DOHH2 (cell line): ENCODE measurements at regions not wholly inside any gene's neighbourhood (a gene's known extent, or its start where the extent isn't known, plus 50 kb on each side); places are given as distances from the start of the nearest gene placed in this dataset.

Source experiments
- H3F3A ChIP-seq: fragments of 200-600 bp; sonication (generic), shearing (Covaris generic); 2 replicates; pipeline ENCODE4 v1.6.0; 2016; ENCODE audit warnings: antibody characterized with exemption, mild to moderate bottlenecking; ENCODE audit not compliant: control insufficient read depth, insufficient read depth
- H3K27ac ChIP-seq: fragments of 200-600 bp; sonication (generic); 2 replicates; pipeline ENCODE4 v1.5.1; 2014; ENCODE audit warnings: low read depth, mild to moderate bottlenecking, low read length, moderate library complexity
- H3K27me3 ChIP-seq: fragments of 200-600 bp; sonication (generic); 2 replicates; pipeline ENCODE4 v1.6.1; 2014; ENCODE audit warnings: mild to moderate bottlenecking, low read length, mixed read lengths; ENCODE audit not compliant: control insufficient read depth
- H3K36me3 ChIP-seq: fragments of 200-600 bp; sonication (generic); 2 replicates; pipeline ENCODE4 v1.6.1; 2014; ENCODE audit warnings: mild to moderate bottlenecking, low read length, moderate library complexity, mixed read lengths; ENCODE audit not compliant: control insufficient read depth
- H3K4me1 ChIP-seq: fragments of 200-600 bp; sonication (generic); 2 replicates; pipeline ENCODE4 v1.6.1; 2014; ENCODE audit warnings: mild to moderate bottlenecking, low read length, mixed read lengths; ENCODE audit not compliant: control insufficient read depth
- H3K4me2 ChIP-seq: fragments of 200-600 bp; sonication (generic); 2 replicates; pipeline ENCODE4 v1.6.0; 2014; ENCODE audit warnings: mild to moderate bottlenecking, low read length, moderate library complexity
- H3K4me3 ChIP-seq: fragments of 200-600 bp; sonication (generic); 2 replicates; pipeline ENCODE4 v1.5.1; 2014; ENCODE audit warnings: mild to moderate bottlenecking, low read length, mixed read lengths
- H3K79me2 ChIP-seq: fragments of 200-600 bp; sonication (generic); 2 replicates; pipeline ENCODE4 v1.6.1; 2014; ENCODE audit warnings: mild to moderate bottlenecking, low read length, mixed read lengths; ENCODE audit not compliant: control insufficient read depth
- H3K9me2 ChIP-seq: fragments of 200-600 bp; sonication (generic); replicated peaks from 2 replicates; pipeline ENCODE4 v1.6.1; 2014; ENCODE audit warnings: mild to moderate bottlenecking, low read length, mixed read lengths; ENCODE audit not compliant: control insufficient read depth
- H3K9me3 ChIP-seq: fragments of 200-600 bp; sonication (generic); 2 replicates; pipeline ENCODE4 v1.6.1; 2014; ENCODE audit warnings: antibody characterized with exemption, low read length, mixed read lengths; ENCODE audit not compliant: control insufficient read depth, insufficient read depth
- H4K20me1 ChIP-seq: fragments of 200-600 bp; sonication (generic); 2 replicates; pipeline ENCODE4 v1.6.0; 2014; ENCODE audit warnings: low read depth, mild to moderate bottlenecking, antibody characterized with exemption, low read length, moderate library complexity; ENCODE audit not compliant: control insufficient read depth, insufficient read depth
- CTCF ChIP-seq: fragments of 200-600 bp; sonication (generic); IDR thresholded peaks from one replicate; pipeline ENCODE4 v1.5.1; 2014; ENCODE audit warnings: antibody characterized with exemption, mild to moderate bottlenecking, low read depth, low read length; ENCODE audit not compliant: poor library complexity, severe bottlenecking
- EZH2phosphoT487 ChIP-seq: fragments of 200-600 bp; sonication (generic); IDR thresholded peaks from 2 replicates; pipeline ENCODE4 v1.6.1; 2017; ENCODE audit warnings: borderline replicate concordance, mild to moderate bottlenecking, antibody characterized with exemption, low read length, moderate library complexity, mixed read lengths

- Histone ChIP-seq H3K79me2 (no peaks in the 10 kb centered on the region), H3F3A (no peaks in the 10 kb centered on the region), H3K4me2 (no peak overlapping the region), H3K27ac (no peak overlapping the region), H3K36me3 (no peaks in the 10 kb centered on the region), H3K9me2 (no peaks in the 10 kb centered on the region), H4K20me1 (no peaks in the 10 kb centered on the region), H3K27me3 (no peaks in the 10 kb centered on the region), H3K9me3 (no peaks in the 10 kb centered on the region), H3K4me1 (no peaks in the 10 kb centered on the region), H3K4me3 (no peak overlapping the region)
- TF ChIP-seq EZH2phosphoT487 (no peak), CTCF (no peak)
These were observed 86.4 kb downstream of the SMIM20 start for GRCh38 chr4:26000274-26000950.

DNA sequence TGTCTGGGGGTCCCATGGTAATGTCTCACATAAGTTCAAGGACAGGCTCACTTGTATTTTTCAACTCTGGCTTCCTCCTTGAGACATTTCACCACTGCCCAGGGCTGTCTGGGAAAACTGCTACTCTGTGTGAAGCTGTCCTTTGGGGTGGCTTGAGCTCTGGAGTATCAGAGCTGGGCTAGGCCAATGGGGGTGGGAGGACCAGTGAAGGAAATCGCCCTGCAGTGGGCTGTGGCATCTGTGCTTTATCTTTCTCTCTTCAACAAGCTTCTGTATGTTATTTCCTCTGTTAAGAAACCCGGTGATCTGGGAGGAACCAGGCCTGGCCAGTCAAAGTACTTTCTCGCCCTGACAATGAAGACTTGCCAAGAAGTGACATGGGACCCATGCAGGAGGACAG lies 87.4 kb downstream of the SMIM20 start:
- TF ChIP-seq EZH2phosphoT487 (no peak), CTCF (no peak)
- H3K36me3 ChIP-seq, result no peaks in the 10 kb centered on the region
- no peaks in the 10 kb centered on the region for H3K9me2 ChIP-seq
- H3K27me3 ChIP-seq, result 0 out of 2 replicates have a peak, but pooled peaks cover 5% of the 10 kb centered on the region
- H3K79me2 ChIP-seq, result no peaks in the 10 kb centered on the region
- no peaks in the 10 kb centered on the region for H3K9me3 ChIP-seq
- H3K4me3 ChIP-seq, result no peak overlapping the region
- H3F3A ChIP-seq, result no peaks in the 10 kb centered on the region
- no peak overlapping the region for H3K27ac ChIP-seq
- H4K20me1 ChIP-seq, result no peaks in the 10 kb centered on the region
- H3K4me2 ChIP-seq, result no peak overlapping the region
- no peaks in the 10 kb centered on the region for H3K4me1 ChIP-seq

DNA sequence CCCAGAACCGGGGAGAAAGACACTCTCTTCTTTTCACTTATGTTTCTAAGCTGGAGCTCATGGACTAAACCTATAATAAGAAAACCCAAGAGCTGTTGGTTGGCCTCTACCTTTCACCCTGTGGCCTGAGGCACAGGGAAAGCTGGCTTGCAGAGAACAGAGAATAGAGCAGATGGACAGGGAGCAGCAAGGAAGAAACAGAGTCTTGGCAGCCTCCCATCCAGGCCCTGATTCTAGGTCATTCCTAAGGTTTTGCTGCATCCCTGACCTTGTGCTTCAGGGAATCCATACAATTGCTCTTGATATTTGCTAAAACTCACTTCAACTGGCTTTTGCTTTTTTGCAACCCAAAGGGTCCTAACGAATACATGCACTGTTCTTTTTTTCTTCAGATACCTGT lies 87.8 kb downstream of the SMIM20 start:
- Histone ChIP-seq H3K9me2 (no peaks in the 10 kb centered on the region), H3K4me1 (no peaks in the 10 kb centered on the region), H3K4me3 (no peak overlapping the region), H3K27ac (no peak overlapping the region), H3K4me2 (no peak overlapping the region), H3K79me2 (no peaks in the 10 kb centered on the region), H3K36me3 (no peaks in the 10 kb centered on the region), H4K20me1 (no peaks in the 10 kb centered on the region), H3F3A (no peaks in the 10 kb centered on the region), H3K27me3 (0 out of 2 replicates have a peak, but pooled peaks cover 5% of the 10 kb centered on the region), H3K9me3 (no peaks in the 10 kb centered on the region)
- TF ChIP-seq CTCF (no peak), EZH2phosphoT487 (no peak)
